ACC112 (cell line): ENCODE measurements at regions not wholly inside any gene's neighbourhood (a gene's known extent, or its start where the extent isn't known, plus 50 kb on each side); places are given as distances from the start of the nearest gene placed in this dataset.

Experiments
- H2AFZ ChIP-seq: fragments of 200-600 bp; sonication (generic); one replicate; pipeline ENCODE4 v1.6.0; 2017; ENCODE audit warnings: antibody characterized with exemption, low read length; ENCODE audit not compliant: unreplicated experiment
- H3K27ac ChIP-seq: fragments of 200-600 bp; sonication (generic); 2 replicates; pipeline ENCODE4 v1.5.1; 2014; ENCODE audit warnings: low read depth, mild to moderate bottlenecking, antibody characterized with exemption, low read length, moderate library complexity
- H3K27me3 ChIP-seq: fragments of 200-600 bp; sonication (generic); 2 replicates; pipeline ENCODE4 v1.6.1; 2014; ENCODE audit warnings: mild to moderate bottlenecking, antibody characterized with exemption, low read length, moderate library complexity, mixed read lengths; ENCODE audit not compliant: insufficient read depth
- H3K36me3 ChIP-seq: fragments of 200-600 bp; sonication (generic); 2 replicates; pipeline ENCODE4 v1.6.1; 2016; ENCODE audit warnings: mild to moderate bottlenecking, antibody characterized with exemption, low read length, moderate library complexity, mixed read lengths; ENCODE audit not compliant: insufficient read depth
- H3K4me1 ChIP-seq: fragments of 200-600 bp; sonication (generic); one replicate; pipeline ENCODE4 v1.6.1; 2016; ENCODE audit warnings: low read length, mixed read lengths; ENCODE audit not compliant: insufficient read depth, unreplicated experiment, control insufficient read depth
- H3K4me3 ChIP-seq: fragments of 200-600 bp; sonication (generic); 2 replicates; pipeline ENCODE4 v1.5.1; 2014; ENCODE audit warnings: mild to moderate bottlenecking, low read depth, low read length
- H3K79me2 ChIP-seq: fragments of 200-600 bp; sonication (generic); one replicate; pipeline ENCODE4 v1.6.0; 2016; ENCODE audit warnings: low read length; ENCODE audit not compliant: control insufficient read depth, unreplicated experiment, insufficient read depth

- no peak overlapping the region for H2AFZ ChIP-seq
- H3K36me3 ChIP-seq = no peaks in the 10 kb centered on the region
- no peak overlapping the region for H3K27ac ChIP-seq
- no peaks in the 10 kb centered on the region for H3K4me1 ChIP-seq
- H3K27me3 ChIP-seq = peaks cover 5% of the 10 kb centered on the region; the same call in 1 of the 2 replicates
- no peaks in the 10 kb centered on the region for H3K79me2 ChIP-seq
- no peak overlapping the region for H3K4me3 ChIP-seq
Observed at GRCh38 chr9:88642336-88642735, 107.4 kb downstream of the NXNL2 start.

GRCh38 chr9:88643931-88644330 lies 109.0 kb downstream of the NXNL2 start:
- Histone ChIP-seq H3K79me2 (no peaks in the 10 kb centered on the region), H2AFZ (no peak overlapping the region), H3K4me1 (no peaks in the 10 kb centered on the region), H3K4me3 (no peak overlapping the region), H3K36me3 (no peaks in the 10 kb centered on the region), H3K27me3 (no peaks in the 10 kb centered on the region), H3K27ac (no peak overlapping the region)

GRCh38 chr9:88645172-88645878 lies 110.3 kb downstream of the NXNL2 start:
- Histone ChIP-seq H3K36me3 (no peaks in the 10 kb centered on the region), H3K27ac (no peak overlapping the region), H2AFZ (peak overlapping the region; percentile 55), H3K4me3 (no peak overlapping the region), H3K27me3 (no peaks in the 10 kb centered on the region), H3K4me1 (no peaks in the 10 kb centered on the region), H3K79me2 (no peaks in the 10 kb centered on the region)

DNA sequence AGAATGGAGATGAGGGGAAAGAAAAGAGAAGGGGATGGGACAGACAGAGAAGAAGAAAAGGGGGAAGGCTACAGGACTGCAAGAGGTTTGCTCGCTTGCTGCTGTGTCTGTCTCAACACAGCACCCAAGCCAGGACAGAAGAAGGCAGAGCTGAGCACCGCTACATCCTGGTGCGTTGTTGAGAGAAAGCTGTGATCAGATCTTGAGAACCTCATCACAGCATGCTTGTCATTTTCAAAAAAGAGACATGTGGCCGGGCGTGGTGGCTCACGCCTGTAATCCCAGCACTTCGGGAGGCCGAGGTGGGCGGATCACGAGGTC lies 110.9 kb downstream of the NXNL2 start:
- Histone ChIP-seq H3K4me1 (peaks cover under 1% of the 10 kb centered on the region), H3K27me3 (no peaks in the 10 kb centered on the region), H3K27ac (no peak overlapping the region), H3K36me3 (no peaks in the 10 kb centered on the region), H3K4me3 (no peak overlapping the region), H2AFZ (peak overlapping the region; percentile 55), H3K79me2 (no peaks in the 10 kb centered on the region)

DNA sequence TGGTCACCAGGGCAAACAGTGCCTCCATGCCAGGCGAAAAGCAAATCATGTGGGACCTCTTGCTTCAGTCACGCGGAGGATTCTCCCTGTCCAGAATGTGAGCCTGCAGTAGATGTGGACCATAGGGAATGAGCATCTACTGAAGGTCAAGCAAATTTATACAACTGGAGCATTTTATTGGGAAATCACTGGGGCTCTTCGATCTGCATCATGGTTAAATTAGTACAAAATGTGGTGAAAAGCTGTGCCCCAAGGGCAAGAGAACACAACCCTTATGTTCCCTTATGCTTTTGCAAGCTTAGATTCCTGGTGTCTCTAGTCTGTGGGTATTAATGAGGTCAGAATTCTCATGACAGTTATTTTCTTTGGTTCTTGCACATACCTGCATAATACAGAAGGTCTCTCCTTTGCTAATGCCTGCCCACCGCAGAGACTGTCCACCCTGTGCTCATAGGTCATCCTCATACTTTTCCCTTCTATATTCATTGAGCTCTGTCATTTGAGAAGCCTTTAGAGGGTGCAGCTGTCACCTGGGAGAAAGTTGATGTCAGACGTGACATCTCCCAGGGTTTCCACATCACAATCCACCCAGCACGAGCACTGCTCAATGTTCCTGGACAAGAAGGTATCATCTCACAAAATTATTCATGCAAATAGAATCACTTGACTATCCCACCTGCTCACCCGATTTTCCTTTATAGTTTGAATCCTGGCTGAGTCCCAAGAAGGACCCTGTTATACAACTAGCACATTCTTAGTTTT lies 111.7 kb downstream of the NXNL2 start:
- Histone ChIP-seq H3K4me3 (no peak overlapping the region), H2AFZ (no peak overlapping the region), H3K79me2 (no peaks in the 10 kb centered on the region), H3K4me1 (peaks cover 10% of the 10 kb centered on the region), H3K27me3 (no peaks in the 10 kb centered on the region), H3K27ac (no peak overlapping the region), H3K36me3 (no peaks in the 10 kb centered on the region)

DNA sequence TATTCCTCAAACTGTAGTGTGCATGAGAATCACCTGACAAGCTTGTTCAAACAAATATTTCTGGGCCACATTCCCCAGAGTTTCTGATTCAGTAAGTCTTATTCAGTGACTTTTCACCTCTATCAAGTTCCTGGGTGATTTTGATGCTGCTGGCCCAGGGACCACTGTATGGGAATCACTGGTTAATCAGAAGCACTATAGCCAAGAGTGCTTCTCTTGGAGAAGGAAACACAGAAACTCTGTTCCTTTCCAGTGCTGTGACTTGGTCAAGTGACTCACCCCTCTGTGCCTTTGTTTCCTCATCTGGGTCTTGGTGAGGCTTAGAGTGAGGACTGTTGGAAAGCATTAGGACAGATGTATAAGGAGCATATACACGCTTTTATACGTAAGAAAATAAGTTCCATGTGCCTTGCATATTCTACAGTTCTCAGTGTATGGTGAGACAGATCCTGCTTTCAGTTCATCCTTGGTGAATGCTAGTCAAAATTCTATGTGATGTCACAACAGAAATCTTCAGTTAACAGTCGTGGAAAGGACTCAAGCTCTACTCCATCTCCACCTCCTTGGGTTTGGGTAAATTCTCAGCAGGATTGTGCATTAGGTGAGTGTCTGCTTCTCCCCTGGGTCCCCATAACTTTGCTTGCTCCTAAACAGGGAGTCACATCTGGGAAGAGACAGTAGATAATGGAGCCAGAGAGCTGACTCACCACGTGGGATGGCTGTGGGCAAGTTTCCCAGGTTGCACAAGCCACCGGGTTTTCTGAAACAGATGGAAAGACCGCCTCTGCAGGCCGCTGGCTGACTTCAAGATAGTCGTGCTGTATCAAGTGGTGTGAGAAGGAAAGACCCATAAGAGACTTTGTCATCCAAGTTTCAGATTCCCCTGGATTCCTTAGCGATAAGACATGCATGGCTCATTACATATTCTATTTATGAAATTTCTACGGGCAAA lies 117.0 kb downstream of the NXNL2 start:
- peaks cover 32% of the 10 kb centered on the region for H3K4me1 ChIP-seq
- peak overlapping the region; percentile 95 for H3K27ac ChIP-seq
- H3K36me3 ChIP-seq = no peaks in the 10 kb centered on the region
- no peaks in the 10 kb centered on the region for H3K27me3 ChIP-seq
- peak overlapping the region; percentile 57 for H3K4me3 ChIP-seq
- no peaks in the 10 kb centered on the region for H3K79me2 ChIP-seq
- peak overlapping the region; percentile 9 for H2AFZ ChIP-seq

DNA sequence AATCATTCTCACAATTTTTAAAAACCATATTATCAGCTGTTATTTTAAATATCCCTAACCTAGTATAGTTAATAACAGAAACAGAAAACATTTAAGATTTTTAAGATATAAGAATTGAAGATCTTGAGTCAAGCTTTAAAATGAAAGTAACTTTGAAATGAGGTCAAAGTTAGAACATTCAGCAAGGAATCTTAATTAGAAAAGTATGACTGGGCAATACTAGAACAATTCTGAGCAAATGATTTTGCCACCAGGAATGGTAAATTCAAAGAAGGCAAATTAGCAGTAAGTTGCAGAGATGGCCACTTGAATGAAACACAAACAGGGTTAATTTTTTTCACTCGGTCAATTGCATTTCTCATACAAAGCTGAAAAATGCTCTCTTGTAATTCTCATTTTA lies 117.9 kb downstream of the NXNL2 start:
- Histone ChIP-seq H3K36me3 (no peaks in the 10 kb centered on the region), H3K27ac (peak overlapping the region; percentile 95), H3K4me1 (peaks cover 40% of the 10 kb centered on the region), H3K79me2 (no peaks in the 10 kb centered on the region), H3K4me3 (peak overlapping the region; percentile 57), H2AFZ (peak overlapping the region; percentile 9), H3K27me3 (no peaks in the 10 kb centered on the region)

DNA sequence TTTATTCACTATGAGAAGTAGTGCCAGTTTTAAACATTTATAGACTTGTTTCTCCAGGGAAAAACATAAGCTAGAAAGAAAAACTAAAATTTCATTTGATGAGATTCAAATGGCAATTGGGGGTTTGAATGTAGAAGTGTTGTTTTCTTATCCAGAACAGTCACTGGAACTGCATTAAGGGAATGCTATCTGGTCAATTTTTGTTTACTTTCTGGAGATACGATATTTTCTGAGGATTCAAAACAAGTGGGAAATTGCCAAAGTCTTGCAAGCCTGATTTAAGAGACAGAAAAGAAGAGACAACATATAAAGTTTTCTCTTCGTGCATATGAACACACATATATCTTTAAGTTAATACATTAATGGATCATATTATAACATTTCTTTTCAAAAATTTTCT lies 118.4 kb downstream of the NXNL2 start:
- Histone ChIP-seq H3K27ac (peak overlapping the region; percentile 95), H3K36me3 (no peaks in the 10 kb centered on the region), H2AFZ (no peak overlapping the region), H3K4me3 (peak overlapping the region; percentile 57), H3K4me1 (peaks cover 45% of the 10 kb centered on the region), H3K79me2 (no peaks in the 10 kb centered on the region), H3K27me3 (no peaks in the 10 kb centered on the region)

DNA sequence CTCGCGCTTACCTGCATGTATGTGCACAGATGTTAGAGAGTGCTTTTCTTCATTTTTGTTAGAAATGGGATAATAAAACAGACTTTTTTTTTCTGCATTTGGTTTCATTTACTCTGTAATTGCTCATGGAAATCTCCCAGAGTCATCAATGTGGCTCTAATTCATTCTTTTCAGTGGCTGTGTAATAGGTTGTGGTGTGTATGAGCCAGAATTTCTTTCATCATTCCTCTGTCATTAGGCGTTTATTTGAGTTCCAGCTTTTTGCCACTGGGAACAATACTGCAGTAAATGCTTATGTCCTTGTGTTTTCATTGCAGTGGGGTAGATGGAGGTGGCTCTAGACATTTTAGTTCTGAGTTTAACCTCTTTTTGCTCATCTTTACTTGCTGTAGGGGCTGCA lies 118.9 kb downstream of the NXNL2 start:
- H2AFZ ChIP-seq = peak overlapping the region; percentile 63
- peak overlapping the region; percentile 57; the same call in 1 of the 2 replicates for H3K4me3 ChIP-seq
- no peaks in the 10 kb centered on the region for H3K27me3 ChIP-seq
- H3K27ac ChIP-seq = peak overlapping the region; percentile 95
- no peaks in the 10 kb centered on the region for H3K79me2 ChIP-seq
- peaks cover 51% of the 10 kb centered on the region for H3K4me1 ChIP-seq
- H3K36me3 ChIP-seq = no peaks in the 10 kb centered on the region

- H3K4me1 ChIP-seq = peaks cover 39% of the 10 kb centered on the region
- H2AFZ ChIP-seq = peak overlapping the region; percentile 63
Observed at GRCh38 chr9:88657893-88658292, 122.9 kb downstream of the NXNL2 start.

More at GRCh38 chr9:88657893-88658292, 122.9 kb downstream of the NXNL2 start:
- Histone ChIP-seq H3K27ac (peak overlapping the region; percentile 91), H3K79me2 (no peaks in the 10 kb centered on the region), H3K4me3 (no peak overlapping the region), H3K27me3 (no peaks in the 10 kb centered on the region), H3K36me3 (no peaks in the 10 kb centered on the region)
